T-helper 17 cell (primary cell): ENCODE measurements at regions not wholly inside any gene's neighbourhood (a gene's known extent, or its start where the extent isn't known, plus 50 kb on each side); places are given as distances from the start of the nearest gene placed in this dataset.
"Not testable (repeated sequence)": the region's sequence is repeated elsewhere in the genome, so short reads cannot be mapped to it uniquely, and the experiment has no call there.

ENCODE experiments used
- ATAC-seq: fragments of 150-1000 bp; cut with Tn5 transposase; 2 replicates; pipeline ENCODE4 v1.10.0; 2021; ENCODE audit warnings: mild to moderate bottlenecking, moderate library complexity
- DNase-seq, 3 donors: peaks; one replicate each; pipeline versions ENCODE4 v3.0.0 to v3.0.0-alpha.2; 2020 to 2021
- H3K9me3 ChIP-seq: one replicate; pipeline ENCODE4 v1.7.0; 2013; ENCODE audit warnings: low read length, mild to moderate bottlenecking; ENCODE audit not compliant: control insufficient read depth, poor library complexity, severe bottlenecking
- H3K27ac Mint-ChIP-seq: one replicate; pipeline ENCODE4 v1.8.0; 2022; ENCODE audit warnings: mild to moderate bottlenecking, moderate library complexity, mixed read lengths
- H3K27me3 Mint-ChIP-seq: one replicate; pipeline ENCODE4 v1.8.0; 2022; ENCODE audit warnings: mixed read lengths
- H3K36me3 Mint-ChIP-seq: one replicate; pipeline ENCODE4 v1.8.0; 2022; ENCODE audit warnings: low read depth, mixed read lengths
- H3K4me1 Mint-ChIP-seq: one replicate; pipeline ENCODE4 v1.8.0; 2022; ENCODE audit warnings: mild to moderate bottlenecking, mixed read lengths
- H3K4me3 Mint-ChIP-seq: one replicate; pipeline ENCODE4 v1.8.0; 2022; ENCODE audit warnings: mild to moderate bottlenecking, moderate library complexity, mixed read lengths

DNA sequence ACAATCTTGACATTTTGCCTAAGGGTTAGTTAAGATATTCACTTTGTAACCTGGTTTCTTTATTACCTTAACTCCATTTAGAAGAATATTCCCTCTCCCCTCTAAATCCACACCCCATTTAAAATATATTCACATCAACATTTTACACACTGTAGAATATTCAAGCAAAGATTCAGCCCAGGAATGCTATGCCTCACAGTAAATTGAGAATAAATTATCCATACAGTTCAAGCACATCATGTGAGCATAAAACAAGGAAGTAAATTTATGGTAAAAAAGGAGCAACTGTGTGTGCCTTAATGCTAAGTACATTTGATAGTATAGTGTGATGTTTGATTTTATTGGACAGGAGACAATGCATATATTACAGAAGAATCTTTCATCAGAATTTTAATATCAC is 806.6 kb upstream of the KIF2B start:
- no peak for DNase-seq
- Mint-ChIP-seq H3K27ac (no peak overlapping the region), H3K36me3 (no peaks in the 10 kb centered on the region), H3K27me3 (no peaks in the 10 kb centered on the region), H3K4me3 (no peak overlapping the region), H3K4me1 (no peaks in the 10 kb centered on the region)
- ATAC-seq: no peak
- H3K9me3 ChIP-seq: no peaks in the 10 kb centered on the region

GRCh38 chr17:53012364-53012763 is 810.4 kb upstream of the KIF2B start:
- Mint-ChIP-seq H3K27me3 (no peaks in the 10 kb centered on the region), H3K4me1 (no peaks in the 10 kb centered on the region), H3K27ac (no peak overlapping the region), H3K36me3 (no peaks in the 10 kb centered on the region), H3K4me3 (no peak overlapping the region)
- no peak for DNase-seq
- no peak for ATAC-seq
- H3K9me3 ChIP-seq: no peaks in the 10 kb centered on the region

DNA sequence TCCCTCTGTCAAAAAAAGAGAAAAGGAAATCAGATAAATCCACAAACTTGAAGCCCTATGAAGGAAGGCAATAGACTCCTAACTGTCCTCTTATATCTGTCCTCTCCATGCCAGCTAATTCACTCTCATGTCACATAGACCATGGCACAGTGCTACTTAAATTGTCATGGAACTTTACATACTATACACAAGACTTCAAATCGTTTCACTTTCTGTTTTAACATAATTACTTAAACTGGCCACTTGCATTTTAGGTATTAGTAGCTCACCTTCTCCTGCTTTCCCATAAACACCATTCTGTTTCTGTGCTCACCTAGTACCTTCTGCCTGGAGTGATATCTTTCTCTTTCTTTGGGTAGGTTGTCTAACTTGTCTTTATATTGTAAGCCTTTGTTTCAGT is 816.7 kb upstream of the KIF2B start:
- Mint-ChIP-seq H3K36me3 (no peaks in the 10 kb centered on the region), H3K4me3 (no peak overlapping the region), H3K27ac (no peak overlapping the region), H3K27me3 (no peaks in the 10 kb centered on the region), H3K4me1 (no peaks in the 10 kb centered on the region)
- no peaks in the 10 kb centered on the region for H3K9me3 ChIP-seq
- DNase-seq: no peak
- ATAC-seq: no peak

GRCh38 chr17:53004902-53005301 is 817.8 kb upstream of the KIF2B start:
- ATAC-seq (no peak), DNase-seq (no peak)
- H3K4me1 Mint-ChIP-seq: no peaks in the 10 kb centered on the region
- no peaks in the 10 kb centered on the region for H3K9me3 ChIP-seq
- H3K4me3 Mint-ChIP-seq: no peak overlapping the region
- H3K36me3 Mint-ChIP-seq: no peaks in the 10 kb centered on the region
- H3K27me3 Mint-ChIP-seq: no peaks in the 10 kb centered on the region
- no peak overlapping the region for H3K27ac Mint-ChIP-seq

- Mint-ChIP-seq H3K36me3 (no peaks in the 10 kb centered on the region), H3K27me3 (no peaks in the 10 kb centered on the region), H3K4me1 (no peaks in the 10 kb centered on the region), H3K27ac (no peak overlapping the region), H3K4me3 (no peak overlapping the region)
- ATAC-seq (no peak), DNase-seq (no peak)
- no peaks in the 10 kb centered on the region for H3K9me3 ChIP-seq
Observed at GRCh38 chr17:52995881-52996280, 826.8 kb upstream of the KIF2B start.

GRCh38 chr17:52995147-52995546 is 827.6 kb upstream of the KIF2B start:
- no peaks in the 10 kb centered on the region for H3K4me1 Mint-ChIP-seq
- no peak for ATAC-seq
- no peak for DNase-seq
- H3K27me3 Mint-ChIP-seq: no peaks in the 10 kb centered on the region
- no peaks in the 10 kb centered on the region for H3K36me3 Mint-ChIP-seq
- H3K27ac Mint-ChIP-seq: no peak overlapping the region
- no peaks in the 10 kb centered on the region for H3K9me3 ChIP-seq
- no peak overlapping the region for H3K4me3 Mint-ChIP-seq

- Mint-ChIP-seq H3K27me3 (no peaks in the 10 kb centered on the region), H3K27ac (no peak overlapping the region), H3K4me1 (no peaks in the 10 kb centered on the region), H3K4me3 (no peak overlapping the region), H3K36me3 (no peaks in the 10 kb centered on the region)
- no peak for ATAC-seq
- no peak for DNase-seq
- no peaks in the 10 kb centered on the region for H3K9me3 ChIP-seq
Observed at GRCh38 chr17:52986056-52986662, 827.6 kb upstream of the CA10 start.

- no peaks in the 10 kb centered on the region for H3K36me3 Mint-ChIP-seq
- H3K27me3 Mint-ChIP-seq: no peaks in the 10 kb centered on the region
- ATAC-seq: no peak
- no peaks in the 10 kb centered on the region for H3K4me1 Mint-ChIP-seq
- no peak overlapping the region for H3K4me3 Mint-ChIP-seq
- no peak for DNase-seq
- H3K27ac Mint-ChIP-seq: no peak overlapping the region
- no peaks in the 10 kb centered on the region for H3K9me3 ChIP-seq
Observed at GRCh38 chr17:52982331-52982730, 823.8 kb upstream of the CA10 start.

DNA sequence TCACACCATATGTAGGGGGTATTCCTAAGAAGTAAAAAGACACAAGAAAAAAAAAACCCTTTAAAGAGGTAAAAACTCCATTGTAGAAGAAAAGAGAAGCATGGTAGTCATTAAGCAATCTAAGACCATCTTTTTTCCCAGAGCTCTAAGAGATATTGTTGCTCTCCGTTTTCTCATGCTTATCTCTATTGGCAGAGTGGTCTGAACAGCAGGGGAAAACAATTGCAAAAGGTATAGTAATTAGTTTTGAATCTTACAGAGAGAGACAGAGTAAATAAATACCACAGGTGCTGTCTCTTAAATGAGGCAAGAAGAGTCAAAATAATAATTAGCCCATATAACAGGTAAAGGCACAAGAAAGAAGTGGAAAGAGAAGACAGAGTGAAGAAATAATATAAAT is 821.4 kb upstream of the CA10 start:
- H3K27me3 Mint-ChIP-seq: no peaks in the 10 kb centered on the region
- no peaks in the 10 kb centered on the region for H3K36me3 Mint-ChIP-seq

DNA sequence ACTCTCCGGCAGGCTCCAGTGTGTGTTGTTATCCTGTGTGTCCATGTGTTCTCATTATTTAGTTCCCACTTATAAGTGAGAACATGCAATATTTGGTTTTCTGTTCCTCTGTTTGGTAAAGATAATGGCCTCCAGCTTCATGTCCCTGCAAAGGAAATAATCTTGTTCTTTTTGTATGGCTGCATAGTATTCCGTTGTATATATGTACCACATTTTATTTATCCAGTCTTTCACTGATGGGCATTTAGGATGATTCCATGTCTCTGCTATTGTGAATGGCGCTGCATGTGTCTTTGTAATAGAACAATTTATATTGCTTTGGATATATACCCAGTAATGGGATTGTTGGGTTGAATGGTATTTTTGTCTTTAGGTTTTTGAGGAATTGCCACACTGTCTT is 807.3 kb upstream of the CA10 start:
- H3K27ac Mint-ChIP-seq: no peak overlapping the region
- H3K4me3 Mint-ChIP-seq: no peak overlapping the region
- no peaks in the 10 kb centered on the region for H3K4me1 Mint-ChIP-seq
- no peak for ATAC-seq
- H3K27me3 Mint-ChIP-seq: no peaks in the 10 kb centered on the region
- DNase-seq: no peak
- H3K36me3 Mint-ChIP-seq: no peaks in the 10 kb centered on the region
- no peaks in the 10 kb centered on the region for H3K9me3 ChIP-seq

More for the DNA sequence above, 821.4 kb upstream of the CA10 start:
- ATAC-seq (no peak), DNase-seq (no peak)
- Mint-ChIP-seq H3K4me3 (no peak overlapping the region), H3K4me1 (no peaks in the 10 kb centered on the region), H3K27ac (no peak overlapping the region)
- H3K9me3 ChIP-seq: no peaks in the 10 kb centered on the region

DNA sequence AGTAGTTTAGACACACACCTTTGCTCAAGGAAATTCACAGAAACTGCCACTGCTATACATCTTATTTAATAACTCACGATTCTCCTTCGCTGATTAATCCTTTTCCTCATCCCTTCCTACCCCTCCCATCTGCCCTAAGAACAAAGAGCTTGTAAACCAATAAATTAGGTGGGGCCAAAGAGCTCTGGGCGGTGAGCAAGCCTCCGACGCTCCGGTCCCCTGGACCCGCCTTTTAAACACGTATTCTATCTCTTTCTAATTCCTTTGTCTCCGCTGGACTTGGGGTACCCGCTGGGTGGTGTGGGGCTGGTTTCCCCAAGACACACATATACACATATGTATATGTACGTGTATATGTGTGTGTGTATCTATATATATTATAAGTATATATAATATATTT is 803.2 kb upstream of the CA10 start:
- not testable (repeated sequence) for H3K36me3 Mint-ChIP-seq, H3K27ac Mint-ChIP-seq, ATAC-seq, DNase-seq, H3K4me3 Mint-ChIP-seq, H3K4me1 Mint-ChIP-seq, H3K27me3 Mint-ChIP-seq, H3K9me3 ChIP-seq

DNA sequence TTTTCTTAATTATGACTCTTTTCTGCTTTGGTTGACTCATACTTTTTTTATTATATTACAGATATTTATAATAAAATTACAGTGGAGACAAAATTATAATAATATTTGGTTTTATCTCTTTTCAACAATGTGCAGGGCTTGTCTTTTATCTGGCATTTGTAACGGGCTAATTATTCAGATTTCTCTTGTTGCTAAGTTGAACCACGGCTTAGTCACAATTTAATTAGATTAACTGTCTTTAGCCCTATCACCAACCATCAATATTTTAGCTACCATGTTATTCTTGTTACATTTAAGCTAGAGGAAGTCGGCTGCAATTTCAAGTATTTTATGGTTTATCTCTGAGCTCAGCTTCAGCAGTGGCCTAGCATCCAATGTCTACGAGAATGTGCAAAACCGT is 798.9 kb upstream of the CA10 start:
- Mint-ChIP-seq H3K27me3 (no peaks in the 10 kb centered on the region), H3K36me3 (no peaks in the 10 kb centered on the region), H3K4me3 (no peak overlapping the region), H3K27ac (no peak overlapping the region), H3K4me1 (no peaks in the 10 kb centered on the region)
- ATAC-seq (no peak), DNase-seq (no peak)
- H3K9me3 ChIP-seq: no peaks in the 10 kb centered on the region

DNA sequence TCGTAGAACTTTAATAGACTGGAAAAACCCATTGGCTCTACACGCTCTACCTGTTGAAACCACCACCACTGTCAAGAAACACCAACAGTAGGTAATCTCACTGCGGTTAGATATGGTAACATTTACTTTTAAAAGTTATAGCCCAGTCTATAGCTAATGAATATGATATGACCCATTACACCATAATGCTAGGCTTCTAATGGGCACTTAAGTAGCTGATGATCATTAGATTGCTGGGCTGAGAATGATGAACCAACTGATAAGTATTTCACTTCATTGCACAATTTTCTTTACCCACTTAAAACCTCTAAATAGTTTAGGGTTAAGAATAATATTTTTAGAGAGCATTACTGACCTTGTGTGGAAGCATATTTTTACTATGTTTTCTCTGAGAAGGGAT is 788.9 kb upstream of the CA10 start:
- ATAC-seq (no peak), DNase-seq (no peak)
- Mint-ChIP-seq H3K27me3 (no peaks in the 10 kb centered on the region), H3K4me3 (no peak overlapping the region), H3K36me3 (no peaks in the 10 kb centered on the region), H3K4me1 (no peaks in the 10 kb centered on the region), H3K27ac (no peak overlapping the region)
- no peaks in the 10 kb centered on the region for H3K9me3 ChIP-seq

DNA sequence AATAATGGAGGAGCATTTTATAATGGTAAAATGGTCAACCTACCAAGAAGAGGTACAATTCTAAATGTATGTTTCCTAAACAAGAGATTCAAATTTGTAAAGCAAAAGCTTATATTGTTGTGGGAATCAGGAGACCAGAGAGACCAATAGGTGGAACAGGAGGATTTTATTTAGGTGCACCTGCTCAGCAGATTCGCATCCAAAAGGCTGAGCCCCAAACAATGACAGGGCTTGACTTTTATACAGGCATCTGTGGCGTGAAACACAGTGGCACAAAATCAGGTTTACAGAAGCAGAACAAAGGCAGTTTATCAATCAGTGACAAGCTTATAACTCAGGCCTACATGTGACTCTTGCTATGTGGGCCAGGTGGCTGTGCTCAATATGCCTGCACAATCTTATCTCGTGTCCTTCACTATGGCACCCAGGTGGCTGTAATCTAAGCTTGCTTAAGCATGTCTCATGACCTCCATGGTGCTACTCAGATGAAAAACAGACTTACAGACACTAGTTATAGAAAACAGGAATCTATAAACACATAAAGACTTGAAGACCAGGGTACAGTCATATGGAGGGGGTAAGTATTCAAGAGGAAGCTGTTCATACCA is 780.2 kb upstream of the CA10 start:
- H3K4me3 Mint-ChIP-seq: no peak overlapping the region
- ATAC-seq (no peak), DNase-seq (no peak)
- H3K9me3 ChIP-seq: no peaks in the 10 kb centered on the region
- no peaks in the 10 kb centered on the region for H3K27me3 Mint-ChIP-seq
- H3K36me3 Mint-ChIP-seq: no peaks in the 10 kb centered on the region
- H3K27ac Mint-ChIP-seq: no peak overlapping the region
- H3K4me1 Mint-ChIP-seq: no peaks in the 10 kb centered on the region
